ENCODE measurements at regions not wholly inside any gene's neighbourhood (a gene's known extent, or its start where the extent isn't known, plus 50 kb on each side); places are given as distances from the start of the nearest gene placed in this dataset.
A peak's percentile ranks its signal among the peaks of the same experiment; 100 is the strongest.
"Not testable (repeated sequence)": the region's sequence is repeated elsewhere in the genome, so short reads cannot be mapped to it uniquely, and the experiment has no call there.

DNA sequence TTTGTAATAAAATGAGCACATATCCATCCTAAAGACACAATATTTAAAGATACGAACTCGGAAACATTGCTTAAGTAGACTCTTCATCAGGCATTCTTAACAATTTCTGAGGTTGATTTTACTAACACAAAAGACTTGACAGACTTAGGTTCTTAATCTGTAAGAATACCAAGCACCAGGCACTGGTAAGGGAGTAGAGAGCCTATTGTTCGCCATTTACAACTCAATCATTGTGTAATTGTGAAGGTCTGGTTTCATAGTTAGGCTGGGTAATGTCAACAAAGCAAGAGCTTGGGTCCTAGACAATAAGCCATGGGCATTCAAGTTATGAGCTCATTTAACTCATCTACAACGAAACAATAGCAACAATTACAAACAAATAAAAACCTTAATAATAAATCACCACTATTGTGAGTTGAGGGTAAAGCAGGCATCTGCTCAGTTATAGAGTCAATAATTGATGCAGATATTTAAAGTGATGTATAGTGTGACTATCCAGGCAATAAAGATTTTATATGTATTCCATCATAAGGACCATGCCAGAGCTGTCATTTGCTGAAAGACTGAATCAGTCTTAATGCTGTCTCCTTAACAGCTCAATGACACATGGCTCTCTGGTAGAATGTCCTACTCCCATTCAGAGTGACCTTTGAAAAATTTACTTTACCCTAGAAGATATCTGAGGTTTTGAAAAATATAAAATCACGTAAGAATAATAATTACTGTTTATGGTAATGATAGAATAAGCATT lies 664.0 kb upstream of the PCDH7 start:
- FAIRE-seq (no peak), DNase-seq (no peak)
- Histone ChIP-seq H3K9me3 (ENCODE audit: control insufficient read depth in 2 of 3, insufficient read depth in 1 of 3, low read length in 3 of 3) (peaks cover 0 to 3% (median 0%) of the 10 kb centered on the region in 3 donors), H3K9ac (ENCODE audit: low read length in 3 of 3) (no peak overlapping the region), H3K36me3 (ENCODE audit: control insufficient read depth in 2 of 3, insufficient read depth in 3 of 3, low read length in 3 of 3) (no peaks in the 10 kb centered on the region), H3K27ac (ENCODE audit: low read depth in 2 of 2, low read length in 2 of 2) (no peak overlapping the region), H3K4me1 (ENCODE audit: control insufficient read depth in 2 of 3, insufficient read depth in 2 of 3, low read depth in 1 of 3, low read length in 3 of 3) (no peaks in the 10 kb centered on the region), H3K27me3 (ENCODE audit: control insufficient read depth, insufficient read depth, low read length) (no peaks in the 10 kb centered on the region), H3K4me3 (ENCODE audit: low read length in 3 of 3) (no peak overlapping the region)
- TF ChIP-seq CTCF (IDR thresholded peaks at IDR 0.05; ENCODE audit: borderline replicate concordance, extremely low read depth, insufficient read depth), result no peak
- intact Hi-C loops (cut with DNase I), result no loop called here

GRCh38 chr4:30068234-30068633 lies 651.9 kb upstream of the PCDH7 start:
- Histone ChIP-seq H3K4me3 (ENCODE audit: low read length in 3 of 3) (no peak overlapping the region), H3K27ac (ENCODE audit: low read depth in 2 of 2, low read length in 2 of 2) (no peak overlapping the region), H3K9ac (ENCODE audit: low read length in 3 of 3) (no peak overlapping the region), H3K27me3 (ENCODE audit: control insufficient read depth, insufficient read depth, low read length) (no peaks in the 10 kb centered on the region), H3K9me3 (ENCODE audit: control insufficient read depth in 2 of 3, insufficient read depth in 1 of 3, low read length in 3 of 3) (peaks cover 0 to 2% (median 0%) of the 10 kb centered on the region in 3 donors), H3K4me1 (ENCODE audit: control insufficient read depth in 2 of 3, insufficient read depth in 2 of 3, low read depth in 1 of 3, low read length in 3 of 3) (no peaks in the 10 kb centered on the region), H3K36me3 (ENCODE audit: control insufficient read depth in 2 of 3, insufficient read depth in 3 of 3, low read length in 3 of 3) (no peaks in the 10 kb centered on the region)
- TF ChIP-seq CTCF (IDR thresholded peaks at IDR 0.05; ENCODE audit: borderline replicate concordance, extremely low read depth, insufficient read depth), result no peak
- intact Hi-C loops (cut with DNase I), result no loop called here
- FAIRE-seq, result no peak
- no peak for DNase-seq

DNA sequence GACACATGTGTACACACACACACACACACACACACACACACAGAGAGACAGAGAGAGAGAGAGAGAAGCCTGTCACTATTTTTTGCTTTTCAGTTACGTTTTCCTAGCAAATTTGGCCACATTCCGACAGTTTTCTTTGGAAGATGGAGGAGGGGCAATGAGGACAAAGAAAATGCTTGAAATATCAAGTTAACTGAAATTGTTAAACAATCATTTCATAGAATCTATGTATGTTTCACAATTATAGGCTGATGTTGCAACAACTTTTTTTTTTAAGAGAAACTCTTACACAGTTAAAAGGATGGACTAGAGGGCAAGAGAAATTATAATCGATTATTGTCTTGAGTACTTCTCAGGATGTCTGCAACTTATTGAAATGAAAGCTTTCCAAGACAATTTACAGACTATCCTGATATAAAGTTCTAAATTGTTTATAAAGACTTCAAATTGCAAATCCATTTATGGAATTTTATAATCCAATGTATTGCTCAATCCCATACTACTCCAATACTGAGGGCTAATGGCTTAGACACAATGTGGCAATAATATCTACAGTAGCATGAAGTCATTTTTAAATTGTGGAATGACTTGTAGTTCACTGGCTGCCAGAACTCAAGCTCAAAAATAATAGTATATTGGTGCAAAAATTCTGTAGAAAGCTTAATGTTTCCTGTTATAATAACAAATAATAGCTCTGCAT lies 647.0 kb upstream of the PCDH7 start:
- intact Hi-C loops (cut with DNase I), result no loop called here
- Histone ChIP-seq H3K27ac (ENCODE audit: low read depth in 2 of 2, low read length in 2 of 2) (no peak overlapping the region), H3K27me3 (ENCODE audit: control insufficient read depth, insufficient read depth, low read length) (no peaks in the 10 kb centered on the region), H3K36me3 (ENCODE audit: control insufficient read depth in 2 of 3, insufficient read depth in 3 of 3, low read length in 3 of 3) (no peaks in the 10 kb centered on the region), H3K9me3 (ENCODE audit: control insufficient read depth in 2 of 3, insufficient read depth in 1 of 3, low read length in 3 of 3) (peaks cover 0 to 2% (median 0%) of the 10 kb centered on the region in 3 donors), H3K9ac (ENCODE audit: low read length in 3 of 3) (no peak overlapping the region), H3K4me1 (ENCODE audit: control insufficient read depth in 2 of 3, insufficient read depth in 2 of 3, low read depth in 1 of 3, low read length in 3 of 3) (no peaks in the 10 kb centered on the region), H3K4me3 (ENCODE audit: low read length in 3 of 3) (no peak overlapping the region)
- no peak for FAIRE-seq
- no peak for TF ChIP-seq CTCF (IDR thresholded peaks at IDR 0.05; ENCODE audit: borderline replicate concordance, extremely low read depth, insufficient read depth)
- no peak for DNase-seq

DNA sequence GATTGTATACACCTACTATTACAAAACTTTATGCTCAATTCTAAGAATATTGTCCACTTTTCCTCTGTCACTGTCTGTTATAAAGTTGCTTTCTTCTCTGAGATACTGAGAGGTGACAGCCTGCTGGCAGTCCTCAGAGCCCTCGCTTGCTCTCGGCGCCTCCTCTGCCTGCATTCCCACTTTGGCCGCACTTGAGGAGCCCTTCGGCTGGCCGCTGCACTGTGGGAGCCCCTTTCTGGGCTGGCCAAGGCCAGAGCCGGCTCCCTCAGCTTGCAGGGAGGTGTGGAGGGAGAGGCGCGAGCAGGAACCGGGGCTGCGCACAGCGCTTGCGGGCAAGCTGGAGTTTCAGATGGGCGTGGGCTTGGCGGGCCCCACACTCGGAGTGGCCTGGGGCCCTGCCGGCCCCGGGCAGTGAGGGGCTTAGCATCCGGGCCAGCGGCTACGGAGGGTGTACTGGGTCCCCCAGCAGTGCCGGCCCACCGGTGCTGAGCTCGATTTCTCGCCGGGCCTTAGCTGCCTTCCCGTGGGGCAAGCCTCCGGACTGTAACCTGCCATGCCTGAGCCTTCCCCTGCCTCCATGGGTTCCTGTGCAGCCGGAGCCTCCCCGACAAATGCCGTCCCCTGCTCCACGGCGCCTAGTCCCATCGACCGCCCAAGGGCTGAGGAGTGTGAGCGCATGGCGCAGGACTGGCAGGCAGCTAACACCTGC lies 627.6 kb upstream of the PCDH7 start:
- H3K4me3 ChIP-seq (ENCODE audit: low read length in 3 of 3); H3K27me3 ChIP-seq (ENCODE audit: control insufficient read depth, insufficient read depth, low read length); intact Hi-C loops (cut with DNase I); H3K4me1 ChIP-seq (ENCODE audit: control insufficient read depth in 2 of 3, insufficient read depth in 2 of 3, low read depth in 1 of 3, low read length in 3 of 3); H3K36me3 ChIP-seq (ENCODE audit: control insufficient read depth in 2 of 3, insufficient read depth in 3 of 3, low read length in 3 of 3); H3K9me3 ChIP-seq (ENCODE audit: control insufficient read depth in 2 of 3, insufficient read depth in 1 of 3, low read length in 3 of 3); FAIRE-seq; H3K9ac ChIP-seq (ENCODE audit: low read length in 3 of 3); H3K27ac ChIP-seq (ENCODE audit: low read depth in 2 of 2, low read length in 2 of 2): not testable (repeated sequence)
- peak in 1 of 5 donors; percentile 67 for DNase-seq
